Nephron (organoid): ENCODE measurements at regions not wholly inside any gene's neighbourhood (a gene's known extent, or its start where the extent isn't known, plus 50 kb on each side); places are given as distances from the start of the nearest gene placed in this dataset.

Experiments used
- H3K27ac Mint-ChIP-seq, 3 experiments: 2 replicates each; pipeline ENCODE4 v1.8.0; 2020; ENCODE audit warnings: mixed read lengths in 3 of 3, mild to moderate bottlenecking in 2 of 3, moderate library complexity in 1 of 3
- H3K27me3 Mint-ChIP-seq: 2 replicates; pipeline ENCODE4 v1.8.0; 2021; ENCODE audit warnings: low read depth, mild to moderate bottlenecking, moderate library complexity, mixed read lengths
- H3K36me3 Mint-ChIP-seq: 2 replicates; pipeline ENCODE4 v1.8.0; 2020; ENCODE audit warnings: low read depth, mixed read lengths
- H3K4me1 Mint-ChIP-seq: 2 replicates; pipeline ENCODE4 v1.8.0; 2020; ENCODE audit warnings: mixed read lengths
- H3K4me3 Mint-ChIP-seq, 3 experiments: 2 replicates each; pipeline ENCODE4 v1.8.0; 2020; ENCODE audit warnings: mild to moderate bottlenecking in 3 of 3, mixed read lengths in 3 of 3, moderate library complexity in 2 of 3
- H3K9me3 Mint-ChIP-seq: 2 replicates; pipeline ENCODE4 v1.8.0; 2020; ENCODE audit warnings: mixed read lengths
- TF ChIP-seq, protein P1 (sequence below), 3 experiments: fragments of 200-600 bp; sonication (generic); IDR thresholded peaks; one replicate each; pipeline ENCODE4 v1.5.0; 2021; ENCODE audit warnings: antibody characterized with exemption in 3 of 3; ENCODE audit not compliant: unreplicated experiment in 3 of 3

DNA sequence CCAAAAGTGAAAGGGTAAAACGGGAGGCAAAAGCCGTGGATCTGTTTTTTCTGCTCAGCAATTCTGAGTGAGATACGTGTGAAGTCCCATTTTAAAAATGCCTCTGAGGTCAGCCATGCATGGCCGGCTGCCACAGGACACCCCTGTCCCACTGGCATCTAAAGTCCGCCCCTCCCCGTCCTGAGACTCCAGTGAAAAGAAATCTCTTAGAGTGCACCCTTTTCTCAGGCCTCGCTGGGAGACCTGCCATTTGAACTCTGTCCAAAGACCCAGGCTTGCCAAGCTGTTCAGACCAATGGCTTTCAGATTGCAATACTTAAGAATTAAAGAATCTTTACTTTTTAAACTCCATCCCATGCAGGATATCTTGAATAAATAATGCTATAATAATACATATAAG, 61.0 kb upstream of the SLC24A5 start:
- Mint-ChIP-seq H3K4me1 (peaks cover 40% of the 10 kb centered on the region), H3K27me3 (no peaks in the 10 kb centered on the region), H3K9me3 (peaks cover 5% of the 10 kb centered on the region), H3K27ac (peak overlapping the region in 2 of 3 experiments; percentile 62 to 87), H3K4me3 (peak overlapping the region in 1 of 3 experiments; percentile 42), H3K36me3 (no peaks in the 10 kb centered on the region)
- TF ChIP-seq, protein P1, sequence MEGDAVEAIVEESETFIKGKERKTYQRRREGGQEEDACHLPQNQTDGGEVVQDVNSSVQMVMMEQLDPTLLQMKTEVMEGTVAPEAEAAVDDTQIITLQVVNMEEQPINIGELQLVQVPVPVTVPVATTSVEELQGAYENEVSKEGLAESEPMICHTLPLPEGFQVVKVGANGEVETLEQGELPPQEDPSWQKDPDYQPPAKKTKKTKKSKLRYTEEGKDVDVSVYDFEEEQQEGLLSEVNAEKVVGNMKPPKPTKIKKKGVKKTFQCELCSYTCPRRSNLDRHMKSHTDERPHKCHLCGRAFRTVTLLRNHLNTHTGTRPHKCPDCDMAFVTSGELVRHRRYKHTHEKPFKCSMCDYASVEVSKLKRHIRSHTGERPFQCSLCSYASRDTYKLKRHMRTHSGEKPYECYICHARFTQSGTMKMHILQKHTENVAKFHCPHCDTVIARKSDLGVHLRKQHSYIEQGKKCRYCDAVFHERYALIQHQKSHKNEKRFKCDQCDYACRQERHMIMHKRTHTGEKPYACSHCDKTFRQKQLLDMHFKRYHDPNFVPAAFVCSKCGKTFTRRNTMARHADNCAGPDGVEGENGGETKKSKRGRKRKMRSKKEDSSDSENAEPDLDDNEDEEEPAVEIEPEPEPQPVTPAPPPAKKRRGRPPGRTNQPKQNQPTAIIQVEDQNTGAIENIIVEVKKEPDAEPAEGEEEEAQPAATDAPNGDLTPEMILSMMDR (IDR thresholded peaks at IDR 0.05; ENCODE audit: unreplicated experiment in 3 of 3): no peak

DNA sequence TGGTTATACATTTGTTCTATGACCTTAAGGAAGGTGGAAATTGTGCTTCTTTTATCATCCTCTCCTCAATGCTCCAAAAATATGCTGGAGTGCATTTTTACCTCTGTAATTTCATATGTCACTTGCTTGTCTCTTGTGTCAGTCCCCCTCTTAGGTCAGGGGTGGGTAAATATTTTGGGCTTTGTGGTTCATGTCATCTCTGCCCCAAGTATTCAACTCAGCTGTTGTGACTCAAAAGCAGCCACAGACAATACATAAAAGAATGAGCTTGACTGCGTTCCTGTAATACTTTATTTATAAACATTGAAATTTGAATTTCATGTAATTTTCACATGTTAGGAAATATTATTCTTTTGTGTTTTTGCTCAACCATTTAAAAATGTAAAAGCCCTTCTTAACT, 60.4 kb upstream of the SLC24A5 start:
- Mint-ChIP-seq H3K27me3 (no peaks in the 10 kb centered on the region), H3K4me1 (peaks cover 40% of the 10 kb centered on the region), H3K9me3 (peaks cover 2% of the 10 kb centered on the region), H3K36me3 (no peaks in the 10 kb centered on the region), H3K4me3 (peak overlapping the region in 1 of 3 experiments; percentile 12), H3K27ac (peak overlapping the region in 2 of 3 experiments; percentile 78 to 87)
- TF ChIP-seq, protein P1 (IDR thresholded peaks at IDR 0.05; ENCODE audit: unreplicated experiment in 3 of 3): no peak

DNA sequence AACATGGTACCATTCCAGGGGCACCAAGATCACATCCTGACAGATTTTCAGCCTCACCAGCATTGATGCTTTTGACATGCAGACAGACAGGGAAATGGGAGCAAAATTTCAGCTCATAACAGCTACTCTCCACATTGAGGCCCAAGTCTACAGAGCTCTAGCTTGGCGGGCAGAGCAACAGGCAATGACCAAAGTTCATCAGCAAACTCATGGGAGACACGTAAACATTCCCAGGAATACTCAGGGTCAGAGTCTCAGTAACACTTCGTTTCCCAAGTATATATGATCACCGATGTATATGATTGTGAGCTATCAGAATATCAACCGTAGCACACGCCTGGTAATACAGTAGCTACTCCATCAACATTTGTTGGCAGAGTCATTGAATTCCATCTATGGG, 59.2 kb upstream of the SLC24A5 start:
- TF ChIP-seq, protein P1 (IDR thresholded peaks at IDR 0.05; ENCODE audit: unreplicated experiment in 3 of 3): no peak
- H3K27me3 Mint-ChIP-seq: no peaks in the 10 kb centered on the region
- H3K4me1 Mint-ChIP-seq: peaks cover 40% of the 10 kb centered on the region
- peak overlapping the region in 1 of 3 experiments; percentile 87 for H3K27ac Mint-ChIP-seq
- no peak overlapping the region for H3K4me3 Mint-ChIP-seq
- no peaks in the 10 kb centered on the region for H3K9me3 Mint-ChIP-seq
- no peaks in the 10 kb centered on the region for H3K36me3 Mint-ChIP-seq

DNA sequence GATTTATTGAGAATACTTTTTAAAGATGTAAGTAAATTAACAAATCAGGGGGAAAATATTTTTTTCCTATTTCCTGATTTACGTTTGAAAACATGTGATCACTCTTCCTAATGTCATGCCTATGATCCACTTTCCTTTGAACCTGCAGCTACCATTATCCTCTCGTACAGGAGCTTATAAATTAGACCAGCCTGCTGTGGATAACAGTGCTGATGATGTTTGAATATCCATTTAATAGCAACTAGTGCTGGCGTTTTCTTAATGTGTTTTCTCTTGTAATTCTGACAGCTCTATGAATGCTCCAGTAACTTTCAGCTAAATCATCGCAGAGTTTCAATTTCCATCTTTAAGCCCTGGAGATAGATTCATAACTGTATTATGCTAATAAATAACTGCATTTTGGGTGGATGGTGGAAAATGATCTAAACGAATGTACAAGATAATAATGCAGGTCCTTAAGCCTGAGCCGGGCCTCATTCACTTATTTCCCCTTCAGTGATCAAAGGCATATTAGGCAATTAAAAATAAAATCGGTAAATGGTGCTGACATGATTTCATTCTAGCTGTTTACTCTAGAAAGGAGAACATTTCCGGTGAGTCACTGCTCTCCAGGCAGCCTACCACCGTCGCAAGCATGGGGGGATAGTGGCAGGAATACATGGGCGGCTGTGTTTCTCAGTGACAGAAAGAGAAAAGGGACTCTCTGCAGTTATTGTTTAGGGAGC, 58.5 kb upstream of the SLC24A5 start:
- Mint-ChIP-seq H3K36me3 (no peaks in the 10 kb centered on the region), H3K9me3 (no peaks in the 10 kb centered on the region), H3K4me3 (no peak overlapping the region), H3K4me1 (peaks cover 40% of the 10 kb centered on the region), H3K27ac (peak overlapping the region; percentile 36 to 56 (median 43)), H3K27me3 (no peaks in the 10 kb centered on the region)
- TF ChIP-seq, protein P1 (IDR thresholded peaks at IDR 0.05; ENCODE audit: unreplicated experiment in 3 of 3): no peak

DNA sequence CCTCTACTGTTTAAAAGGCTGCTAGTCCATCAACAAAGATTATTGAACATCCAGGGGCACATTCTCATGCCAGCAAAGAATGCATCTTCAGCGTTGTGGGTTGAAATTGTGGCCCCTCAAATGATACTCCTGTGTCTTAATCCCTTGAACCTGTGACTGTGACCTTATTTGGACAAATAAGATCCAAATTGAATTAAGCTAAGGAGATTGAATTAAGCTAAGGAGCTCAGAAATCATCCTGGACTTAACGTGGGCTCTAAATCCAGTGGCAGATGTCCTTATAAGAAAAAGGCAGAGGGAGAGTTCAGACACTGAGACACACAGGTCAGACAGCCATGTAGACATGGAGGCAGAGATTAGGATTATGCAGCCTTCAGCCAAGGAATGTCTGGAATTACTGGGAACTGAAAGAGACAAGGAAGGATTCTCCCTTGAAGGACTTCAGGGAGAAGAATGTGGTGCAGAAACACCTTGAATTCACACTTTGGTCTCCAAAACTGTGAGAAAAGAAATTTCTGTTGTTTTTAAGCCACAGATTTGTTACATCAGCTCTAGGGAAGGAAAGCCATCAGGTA, 57.3 kb upstream of the SLC24A5 start:
- Mint-ChIP-seq H3K4me1 (peaks cover 39% of the 10 kb centered on the region), H3K36me3 (no peaks in the 10 kb centered on the region), H3K4me3 (no peak overlapping the region), H3K27me3 (no peaks in the 10 kb centered on the region), H3K9me3 (no peaks in the 10 kb centered on the region), H3K27ac (peak overlapping the region in 2 of 3 experiments; percentile 41 to 53)
- TF ChIP-seq, protein P1 (IDR thresholded peaks at IDR 0.05; ENCODE audit: unreplicated experiment in 3 of 3): no peak
